ENCODE measurements at regions not wholly inside any gene's neighbourhood (a gene's known extent, or its start where the extent isn't known, plus 50 kb on each side); places are given as distances from the start of the nearest gene placed in this dataset.

GRCh38 chr2:220025207-220025606, 397.8 kb downstream of the SLC4A3 start:
- Histone ChIP-seq H3K36me3 (replicated peaks in 1 of 2; ENCODE audit: control insufficient read depth in 1 of 2, insufficient read depth in 2 of 2, low read length in 2 of 2) (no peaks in the 10 kb centered on the region), H4K20me1 (ENCODE audit: insufficient read depth, low read length) (no peaks in the 10 kb centered on the region), H3K79me2 (ENCODE audit: insufficient read depth, low read length) (no peaks in the 10 kb centered on the region), H2AFZ (ENCODE audit: low read length) (no peak overlapping the region), H3K27ac (ENCODE audit: extremely low read length, insufficient read depth, low read length) (no peak overlapping the region), H3K4me3 (replicated peaks in 1 of 3; ENCODE audit: insufficient read depth in 1 of 3, low read depth in 2 of 3, low read length in 3 of 3) (no peak overlapping the region), H3K4me2 (ENCODE audit: low read depth, low read length) (no peak overlapping the region), H3K9ac (ENCODE audit: insufficient read depth, low read depth, low read length) (no peak overlapping the region), H3K4me1 (ENCODE audit: insufficient read depth, low read length) (no peaks in the 10 kb centered on the region), H3K27me3 (ENCODE audit: control insufficient read depth in 1 of 2, insufficient read depth in 2 of 2, low read length in 2 of 2) (no peaks in the 10 kb centered on the region), H3K9me3 (ENCODE audit: low read length) (no peaks in the 10 kb centered on the region)
- TF ChIP-seq MEIS1 (CRISPR knock-in tag; IDR thresholded peaks at IDR 0.05; ENCODE audit: borderline replicate concordance), result no peak
- no peak for TF ChIP-seq TAF15 (IDR thresholded peaks at IDR 0.05; ENCODE audit: low read depth, low read length, poor library complexity, severe bottlenecking)
- TF ChIP-seq CEBPB (IDR thresholded peaks at IDR 0.05; ENCODE audit: borderline replicate concordance, low read depth, low read length), result peak; percentile 75
- TF ChIP-seq ZSCAN12 (CRISPR knock-in tag; IDR thresholded peaks at IDR 0.05), result no peak
- TF ChIP-seq CEBPG (CRISPR knock-in tag; IDR thresholded peaks at IDR 0.05), result peak; percentile 49; the same call in 1 of the 2 replicates
- peak in 1 of 2 experiments; percentile 22; a peak in 1 of 4 replicates for TF ChIP-seq ATF4 (CRISPR knock-in tag; IDR thresholded peaks at IDR 0.05)
- intact Hi-C loops (cut with micrococcal nuclease; ENCODE audit: unreplicated experiment) (no loop called here), in situ Hi-C loops (cut with HindIII; ENCODE audit: extremely low pct_ligation_motif_present, low pct_unique_long_range_greater_than_20kb) (no loop called here)
- CTCF ChIA-PET (ENCODE audit: low intra/inter-chr PET ratio, low total read pairs), result no interaction called here
- POLR2A ChIA-PET, result no interaction called here
- no TSS peak for BruUV-seq (replicated peaks)
- DNase-seq (ENCODE audit: low spot score) (no peak), FAIRE-seq (no peak), ATAC-seq (no peak)
- WGBS (ENCODE audit: low lambda C conversion rate), result 7% methylated on average over 1 of the region's 1 CpG

- CTCF ChIA-PET (ENCODE audit: low intra/inter-chr PET ratio, low total read pairs), result no interaction called here
- POLR2A ChIA-PET, result no interaction called here
- Histone ChIP-seq H3K4me1 (ENCODE audit: insufficient read depth, low read length) (no peaks in the 10 kb centered on the region), H3K4me3 (replicated peaks in 1 of 3; ENCODE audit: insufficient read depth in 1 of 3, low read depth in 2 of 3, low read length in 3 of 3) (no peak overlapping the region), H3K27ac (ENCODE audit: extremely low read length, insufficient read depth, low read length) (no peak overlapping the region), H3K79me2 (ENCODE audit: insufficient read depth, low read length) (no peaks in the 10 kb centered on the region), H3K9ac (ENCODE audit: insufficient read depth, low read depth, low read length) (no peak overlapping the region), H3K36me3 (replicated peaks in 1 of 2; ENCODE audit: control insufficient read depth in 1 of 2, insufficient read depth in 2 of 2, low read length in 2 of 2) (no peaks in the 10 kb centered on the region), H3K9me3 (ENCODE audit: low read length) (no peaks in the 10 kb centered on the region), H3K27me3 (ENCODE audit: control insufficient read depth in 1 of 2, insufficient read depth in 2 of 2, low read length in 2 of 2) (no peaks in the 10 kb centered on the region), H4K20me1 (ENCODE audit: insufficient read depth, low read length) (no peaks in the 10 kb centered on the region), H3K4me2 (ENCODE audit: low read depth, low read length) (no peak overlapping the region), H2AFZ (ENCODE audit: low read length) (no peak overlapping the region)
- DNase-seq (ENCODE audit: low spot score) (no peak), ATAC-seq (no peak), FAIRE-seq (no peak)
- TF ChIP-seq ZNF776 (CRISPR knock-in tag; IDR thresholded peaks at IDR 0.05) (no peak), SAFB2 (CRISPR knock-in tag; IDR thresholded peaks at IDR 0.05; ENCODE audit: borderline replicate concordance, low read depth) (no peak), CTCF (CRISPR knock-in tag; IDR thresholded peaks at IDR 0.05) (no peak)
- in situ Hi-C loops (cut with HindIII; ENCODE audit: extremely low pct_ligation_motif_present, low pct_unique_long_range_greater_than_20kb), result no loop called here
- 64% methylated on average over 1 of the region's 1 CpG for WGBS (ENCODE audit: low lambda C conversion rate)
- intact Hi-C loops (cut with micrococcal nuclease; ENCODE audit: unreplicated experiment), result no loop called here
- no TSS peak for BruUV-seq (replicated peaks)
Measured at GRCh38 chr2:220029013-220029412, 401.6 kb downstream of the SLC4A3 start.
